HEK293 (cell line): ENCODE measurements at regions not wholly inside any gene's neighbourhood (a gene's known extent, or its start where the extent isn't known, plus 50 kb on each side); places are given as distances from the start of the nearest gene placed in this dataset.

Experiments used
- OVOL3 ChIP-seq: fragments of 450-650 bp; formaldehyde crosslinking; IDR thresholded peaks from 2 replicates; pipeline ENCODE4 v1.5.1; 2016; ENCODE audit warnings: missing biosample characterization, missing genetic modification characterization
- ZNF16 ChIP-seq: fragments of 450-650 bp; formaldehyde crosslinking; IDR thresholded peaks from 2 replicates; pipeline ENCODE4 v1.5.1; 2016; ENCODE audit warnings: low read depth, missing biosample characterization, missing genetic modification characterization
- ZNF24 ChIP-seq: fragments of 450-650 bp; formaldehyde crosslinking; IDR thresholded peaks from 2 replicates; pipeline ENCODE4 v1.5.1; 2016; ENCODE audit warnings: missing biosample characterization, missing genetic modification characterization
- ZNF274 ChIP-seq, 2 experiments: fragments of 200-500 bp in 1 of 2; fragments of 450-650 bp in 1 of 2; sonication (Bioruptor generic) in 1 of 2; formaldehyde crosslinking in 1 of 2; IDR thresholded peaks; 2 replicates each; pipeline versions ENCODE4 v1.5.1 to v1.6.1; 2014 to 2016; ENCODE audit warnings: borderline replicate concordance in 1 of 2, inconsistent platforms in 1 of 2, low read length in 1 of 2, missing biosample characterization in 1 of 2, missing genetic modification characterization in 1 of 2
- ZNF571 ChIP-seq: fragments of 450-650 bp; formaldehyde crosslinking; IDR thresholded peaks from 2 replicates; pipeline ENCODE4 v1.5.0; 2017; ENCODE audit warnings: missing biosample characterization, missing genetic modification characterization
- ZNF777 ChIP-seq: fragments of 450-650 bp; formaldehyde crosslinking; IDR thresholded peaks from 2 replicates; pipeline ENCODE4 v1.5.1; 2017; ENCODE audit warnings: missing biosample characterization, missing genetic modification characterization, borderline replicate concordance
- TF ChIP-seq, protein P1 (sequence below): fragments of 450-650 bp; formaldehyde crosslinking; IDR thresholded peaks from 2 replicates; pipeline ENCODE4 v1.5.1; 2016; ENCODE audit warnings: missing biosample characterization, missing genetic modification characterization

DNA sequence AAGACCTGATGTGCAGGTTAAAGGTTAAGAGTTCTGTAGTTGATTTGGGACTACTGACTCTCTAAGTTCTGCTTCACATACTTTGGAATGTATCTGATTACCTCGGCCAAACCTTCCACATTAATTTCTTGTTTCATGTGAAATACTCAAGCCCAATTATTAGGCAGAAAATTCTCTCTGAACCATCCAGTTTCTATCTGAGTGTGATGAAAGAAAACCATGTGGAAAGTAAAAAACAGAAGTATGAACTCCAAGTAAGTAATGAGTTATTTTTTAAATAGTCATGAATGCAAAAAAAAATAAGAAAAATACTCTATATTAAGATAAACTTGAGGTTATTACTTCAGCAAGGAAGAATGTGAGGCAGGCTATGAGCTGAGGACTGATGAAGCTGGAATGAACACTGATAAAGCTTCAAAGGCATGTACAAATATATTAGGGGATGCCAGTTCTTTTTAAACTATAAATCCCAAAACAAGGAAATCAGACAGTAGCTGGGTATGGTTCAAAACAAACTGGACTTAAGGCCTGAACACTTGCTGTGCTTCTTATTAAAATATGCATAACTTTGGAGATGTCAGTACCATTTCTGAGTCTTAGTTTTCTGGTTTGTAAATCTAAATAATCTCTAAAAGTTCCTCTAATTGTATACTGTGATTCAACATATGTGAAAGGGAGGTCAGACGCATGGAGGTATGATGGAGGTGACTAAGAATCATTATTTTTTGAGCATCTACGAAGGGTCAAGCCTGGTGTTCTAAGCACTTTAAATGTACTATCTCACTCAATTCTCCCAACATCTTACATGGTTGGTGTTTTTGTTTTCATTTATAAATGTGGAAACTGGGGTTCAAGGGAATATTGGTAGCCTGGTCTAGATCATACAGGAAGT, 59.6 kb downstream of the COL6A6 start:
- no peak for TF ChIP-seq ZNF571 (tag by site-specific recombination)
- no peak for TF ChIP-seq ZNF274 (IDR thresholded peaks at IDR 0.05; ENCODE audit: low read length)
- TF ChIP-seq ZNF274 (tag by site-specific recombination; IDR thresholded peaks at IDR 0.05; ENCODE audit: borderline replicate concordance) = no peak
- no peak for TF ChIP-seq ZNF777
- no peak for TF ChIP-seq ZNF24
- TF ChIP-seq, protein P1, sequence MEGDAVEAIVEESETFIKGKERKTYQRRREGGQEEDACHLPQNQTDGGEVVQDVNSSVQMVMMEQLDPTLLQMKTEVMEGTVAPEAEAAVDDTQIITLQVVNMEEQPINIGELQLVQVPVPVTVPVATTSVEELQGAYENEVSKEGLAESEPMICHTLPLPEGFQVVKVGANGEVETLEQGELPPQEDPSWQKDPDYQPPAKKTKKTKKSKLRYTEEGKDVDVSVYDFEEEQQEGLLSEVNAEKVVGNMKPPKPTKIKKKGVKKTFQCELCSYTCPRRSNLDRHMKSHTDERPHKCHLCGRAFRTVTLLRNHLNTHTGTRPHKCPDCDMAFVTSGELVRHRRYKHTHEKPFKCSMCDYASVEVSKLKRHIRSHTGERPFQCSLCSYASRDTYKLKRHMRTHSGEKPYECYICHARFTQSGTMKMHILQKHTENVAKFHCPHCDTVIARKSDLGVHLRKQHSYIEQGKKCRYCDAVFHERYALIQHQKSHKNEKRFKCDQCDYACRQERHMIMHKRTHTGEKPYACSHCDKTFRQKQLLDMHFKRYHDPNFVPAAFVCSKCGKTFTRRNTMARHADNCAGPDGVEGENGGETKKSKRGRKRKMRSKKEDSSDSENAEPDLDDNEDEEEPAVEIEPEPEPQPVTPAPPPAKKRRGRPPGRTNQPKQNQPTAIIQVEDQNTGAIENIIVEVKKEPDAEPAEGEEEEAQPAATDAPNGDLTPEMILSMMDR (tag by site-specific recombination) = no peak
- TF ChIP-seq OVOL3 (tag by site-specific recombination) = no peak
- TF ChIP-seq ZNF16 (tag by site-specific recombination) = no peak
